ENCODE measurements at regions not wholly inside any gene's neighbourhood (a gene's known extent, or its start where the extent isn't known, plus 50 kb on each side); places are given as distances from the start of the nearest gene placed in this dataset.

DNA sequence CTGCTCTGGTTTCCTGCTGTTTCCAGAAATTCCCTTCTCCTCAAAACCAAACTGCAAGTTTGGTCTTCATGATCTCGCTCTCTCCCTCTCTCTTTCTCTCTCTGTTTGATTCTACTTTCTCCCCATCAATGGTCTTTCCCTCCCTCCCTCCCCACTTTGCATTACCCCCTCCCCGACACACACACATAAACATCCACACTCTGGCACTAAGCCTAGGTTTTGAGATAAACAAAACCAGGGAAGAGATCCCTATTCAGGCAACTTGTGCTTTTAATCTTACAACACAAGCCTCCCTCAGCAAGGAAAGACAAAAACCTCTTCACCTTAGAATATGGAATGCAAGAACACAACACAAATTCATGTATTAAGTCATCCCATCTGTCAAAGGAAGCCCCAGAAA is 73.5 kb upstream of the PTPRT start:
- intact Hi-C loops (cut with DNase I), result no loop called here
- no peak for DNase-seq (ENCODE audit: low spot score)

- intact Hi-C loops (cut with DNase I), result no loop called here
- DNase-seq (ENCODE audit: low spot score), result no peak
These were observed 72.6 kb upstream of the PTPRT start for GRCh38 chr20:43262341-43262740.

GRCh38 chr20:43255877-43256276 is 66.2 kb upstream of the PTPRT start:
- intact Hi-C loops (cut with DNase I), result no loop called here

DNA sequence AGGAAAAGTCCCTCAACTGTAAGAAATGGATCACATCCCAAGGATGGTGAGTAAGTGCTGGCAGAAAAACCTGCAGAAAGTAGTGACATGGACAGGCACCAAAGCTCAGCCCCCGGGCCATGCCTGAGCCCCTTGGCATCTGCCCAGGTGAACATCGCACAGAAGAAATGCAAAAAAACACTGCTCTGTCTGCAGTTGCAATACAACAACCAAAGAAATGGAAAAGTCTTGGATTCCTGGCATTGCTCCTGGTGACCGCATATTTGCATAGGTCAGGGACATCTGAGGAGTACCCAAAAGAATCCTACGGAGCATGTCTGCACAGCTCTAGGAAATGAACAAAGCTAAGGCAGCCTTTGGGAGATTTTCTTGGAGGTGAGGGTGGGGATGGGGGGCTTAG is 63.1 kb upstream of the PTPRT start:
- intact Hi-C loops (cut with DNase I), result no loop called here
- no peak for DNase-seq (ENCODE audit: low spot score)

More at GRCh38 chr20:43255877-43256276, 66.2 kb upstream of the PTPRT start:
- no peak for DNase-seq (ENCODE audit: low spot score)

- DNase-seq (ENCODE audit: low spot score), result no peak
- intact Hi-C loops (cut with DNase I), result no loop called here
These were observed 58.6 kb upstream of the PTPRT start for GRCh38 chr20:43248341-43248740.

DNA sequence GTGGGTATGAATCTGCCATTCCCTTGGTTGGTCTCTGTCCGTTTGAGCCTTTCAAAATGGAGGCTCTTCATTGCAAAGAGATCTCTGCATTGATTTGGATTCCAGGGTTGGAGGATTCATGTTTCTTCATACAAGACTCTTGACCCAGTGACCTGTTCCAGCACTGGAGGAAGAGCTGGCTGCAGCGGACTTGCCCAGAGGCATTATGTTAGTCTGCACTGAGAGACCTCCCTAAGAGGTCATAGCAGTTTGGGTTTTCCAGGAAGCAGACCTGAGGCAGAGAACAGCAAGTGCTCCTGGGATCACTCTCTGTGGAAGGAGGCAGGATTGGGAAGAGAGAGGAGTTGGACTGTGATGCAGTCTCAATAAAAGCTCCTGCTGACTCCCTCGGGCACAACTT is 57.7 kb upstream of the PTPRT start:
- intact Hi-C loops (cut with DNase I), result no loop called here
- no peak for DNase-seq (ENCODE audit: low spot score)

GRCh38 chr20:43244647-43245046 is 54.9 kb upstream of the PTPRT start:
- intact Hi-C loops (cut with DNase I), result no loop called here
- DNase-seq (ENCODE audit: low spot score), result no peak

DNA sequence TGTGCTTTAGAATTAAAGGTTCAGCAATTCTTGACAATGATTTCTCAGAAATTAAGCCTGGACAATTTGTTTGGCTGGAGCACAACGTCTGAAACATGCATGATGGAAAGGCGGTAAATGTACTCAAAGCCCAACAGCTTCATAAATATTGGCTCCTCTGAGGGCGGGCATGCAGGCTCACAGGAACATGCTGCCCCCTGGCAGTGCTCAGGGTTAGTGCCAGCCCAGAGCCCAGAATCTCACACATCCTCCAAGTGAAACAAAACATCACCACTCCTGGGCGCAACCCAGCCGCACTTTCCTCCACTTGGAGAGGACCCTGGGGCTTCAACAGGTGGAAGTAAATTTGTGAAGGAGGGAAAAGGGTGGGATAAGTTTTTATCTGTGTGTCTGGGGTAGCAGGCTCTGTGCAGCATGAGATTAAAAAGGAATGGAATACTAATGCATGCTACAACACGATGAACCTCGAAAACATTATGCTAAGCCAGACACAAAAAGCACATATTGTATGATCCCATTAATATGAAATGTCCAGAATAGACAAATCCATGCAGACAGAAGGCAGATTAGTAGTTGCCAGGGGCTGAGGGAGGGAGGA is 54.1 kb upstream of the PTPRT start:
- intact Hi-C loops (cut with DNase I), result no loop called here
- no peak for DNase-seq (ENCODE audit: low spot score)

- intact Hi-C loops (cut with DNase I), result no loop called here
- no peak for DNase-seq (ENCODE audit: low spot score)
These were observed 51.5 kb upstream of the PTPRT start for GRCh38 chr20:43241057-43241702.
